Esophagus muscularis mucosa (tissue), 4 donors: ENCODE measurements at regions not wholly inside any gene's neighbourhood (a gene's known extent, or its start where the extent isn't known, plus 50 kb on each side); places are given as distances from the start of the nearest gene placed in this dataset.

Source experiments
- DNase-seq: peaks from one replicate; pipeline ENCODE4 v3.0.0-alpha.2; 2017; ENCODE audit errors: extremely low spot score
- H3K27ac ChIP-seq, 4 donors: fragments of 200-600 bp; sonication (generic); replicated peaks in 1 of 4; 1 replicate in 3 of 4; 2 replicates in 1 of 4; pipeline ENCODE4 v1.5.1; 2016 to 2019; ENCODE audit warnings: mild to moderate bottlenecking in 1 of 4
- H3K27me3 ChIP-seq, 4 donors: fragments of 200-600 bp; sonication (generic); one replicate each; pipeline versions ENCODE4 v1.5.1 to v1.6.0; 2016 to 2019
- H3K36me3 ChIP-seq, 4 donors: fragments of 200-600 bp; sonication (generic); one replicate each; pipeline ENCODE4 v1.5.1; 2016 to 2019
- H3K4me1 ChIP-seq, 4 donors: fragments of 200-600 bp; sonication (generic); one replicate each; pipeline ENCODE4 v1.5.1; 2016 to 2019
- H3K4me3 ChIP-seq, 4 donors: fragments of 200-600 bp; sonication (generic); 1 replicate in 2 of 4; 2 replicates in 2 of 4; pipeline ENCODE4 v1.5.1; 2016 to 2019; ENCODE audit warnings: mild to moderate bottlenecking in 4 of 4, moderate library complexity in 1 of 4
- H3K9me3 ChIP-seq, 4 donors: fragments of 200-600 bp; sonication (generic); 1 replicate in 3 of 4; 2 replicates in 1 of 4; pipeline ENCODE4 v1.5.1; 2016 to 2019
- CTCF ChIP-seq, 3 experiments: fragments of 200-600 bp in 2 of 3; fragments of 450-650 bp in 1 of 3; sonication (generic) in 2 of 3; IDR thresholded peaks; one replicate each; pipeline ENCODE4 v1.5.1; 2017 to 2019; ENCODE audit warnings: antibody characterized with exemption in 3 of 3, mild to moderate bottlenecking in 2 of 3, moderate library complexity in 1 of 3
- EP300 ChIP-seq: sonication (generic); formaldehyde crosslinking; IDR thresholded peaks from one replicate; pipeline ENCODE4 v1.6.1; 2017; ENCODE audit warnings: antibody characterized with exemption
- POLR2A ChIP-seq: fragments of 450-650 bp; IDR thresholded peaks from one replicate; pipeline ENCODE4 v1.6.1; 2017; ENCODE audit warnings: antibody characterized with exemption, moderate library complexity, mild to moderate bottlenecking, low read depth
- POLR2AphosphoS5 ChIP-seq, 2 donors: sonication (generic); formaldehyde crosslinking; IDR thresholded peaks; one replicate each; pipeline ENCODE4 v1.6.1; 2017; ENCODE audit warnings: antibody characterized with exemption in 2 of 2
- WGBS: methylation state at CpG from one replicate; pipeline ENCODE4 v1.1.5; 2018; 5-methylcytosine and 5-hydroxymethylcytosine counted together
- intact Hi-C: fragments of 100-400 bp; cut with DNase I; formaldehyde crosslinking; loops from one replicate; pipeline ENCODE4 v1.15.1; 2023

- intact Hi-C loops: no loop called here
- no peak for DNase-seq
- H3K4me3 ChIP-seq: no peak overlapping the region
- WGBS: 92% methylated on average over 9 of the region's 19 CpGs
- H3K4me1 ChIP-seq: no peaks in the 10 kb centered on the region
- H3K36me3 ChIP-seq: no peaks in the 10 kb centered on the region
- H3K27ac ChIP-seq: no peak overlapping the region
- no peaks in the 10 kb centered on the region for H3K9me3 ChIP-seq
- TF ChIP-seq CTCF (IDR thresholded peaks at IDR 0.05) (no peak), POLR2AphosphoS5 (IDR thresholded peaks at IDR 0.05) (no peak), EP300 (no peak), POLR2A (no peak)
- peaks cover 0 to 70% (median 0%) of the 10 kb centered on the region in 4 donors for H3K27me3 ChIP-seq
Measured at GRCh38 chr17:79147746-79148506, 73.3 kb downstream of the ENGASE start.

- H3K36me3 ChIP-seq: no peaks in the 10 kb centered on the region
- H3K9me3 ChIP-seq: no peaks in the 10 kb centered on the region
- no peak overlapping the region for H3K4me3 ChIP-seq
- H3K4me1 ChIP-seq: no peaks in the 10 kb centered on the region
- intact Hi-C loops: no loop called here
- WGBS: 65% methylated on average over 5 of the region's 5 CpGs
- no peak for DNase-seq
- no peak overlapping the region for H3K27ac ChIP-seq
- TF ChIP-seq POLR2AphosphoS5 (IDR thresholded peaks at IDR 0.05) (no peak), POLR2A (no peak), CTCF (IDR thresholded peaks at IDR 0.05) (no peak)
- H3K27me3 ChIP-seq: peaks cover 0 to 72% (median 0%) of the 10 kb centered on the region in 4 donors
Measured at GRCh38 chr17:79146562-79146961, 71.9 kb downstream of the ENGASE start.

- no peak for TF ChIP-seq EP300
- Histone ChIP-seq H3K4me3 (no peak overlapping the region), H3K36me3 (no peaks in the 10 kb centered on the region), H3K9me3 (no peaks in the 10 kb centered on the region), H3K27ac (no peak overlapping the region), H3K4me1 (no peaks in the 10 kb centered on the region), H3K27me3 (peaks cover 0 to 74% (median 0%) of the 10 kb centered on the region in 4 donors)
- intact Hi-C loops: no loop called here
- DNase-seq: no peak
- 92% methylated on average over 10 of the region's 18 CpGs for WGBS
Measured at GRCh38 chr17:79145548-79145947, 70.9 kb downstream of the ENGASE start.

- intact Hi-C loops: no loop called here
- Histone ChIP-seq H3K9me3 (no peaks in the 10 kb centered on the region), H3K27ac (no peak overlapping the region), H3K36me3 (no peaks in the 10 kb centered on the region), H3K4me1 (no peaks in the 10 kb centered on the region), H3K4me3 (no peak overlapping the region), H3K27me3 (peaks cover 0 to 74% (median 0%) of the 10 kb centered on the region in 4 donors)
- TF ChIP-seq CTCF (IDR thresholded peaks at IDR 0.05) (no peak), POLR2AphosphoS5 (IDR thresholded peaks at IDR 0.05) (no peak), POLR2A (no peak), EP300 (no peak)
- 63% methylated on average over 11 of the region's 12 CpGs for WGBS
- DNase-seq: no peak
Measured at GRCh38 chr17:79144133-79144532, 69.5 kb downstream of the ENGASE start.

- no peak for DNase-seq
- no peak overlapping the region for H3K4me3 ChIP-seq
- no peaks in the 10 kb centered on the region for H3K9me3 ChIP-seq
- no peaks in the 10 kb centered on the region for H3K36me3 ChIP-seq
- intact Hi-C loops: no loop called here
- H3K27me3 ChIP-seq: peaks cover 0 to 83% (median 0%) of the 10 kb centered on the region in 4 donors
- H3K27ac ChIP-seq: no peak overlapping the region
- peaks cover 0 to 7% (median 7%) of the 10 kb centered on the region in 4 donors for H3K4me1 ChIP-seq
- 58% methylated on average over 7 of the region's 13 CpGs for WGBS
- no peak for TF ChIP-seq POLR2AphosphoS5 (IDR thresholded peaks at IDR 0.05)
- no peak for TF ChIP-seq CTCF (IDR thresholded peaks at IDR 0.05)
- TF ChIP-seq EP300: no peak
- TF ChIP-seq POLR2A: no peak
Measured at GRCh38 chr17:79142375-79142774, 67.8 kb downstream of the ENGASE start.
